Activated CD4-positive, alpha-beta T cell treated with anti-CD3 and anti-CD28 coated beads, Interleukin-2, amount 10 ng/mL, durations not matched to agents 7 days and 5 days (primary cell): ENCODE measurements at regions not wholly inside any gene's neighbourhood (a gene's known extent, or its start where the extent isn't known, plus 50 kb on each side); places are given as distances from the start of the nearest gene placed in this dataset.

ENCODE experiments used
- CTCF ChIA-PET: fragments of 350-600 bp; sonication (Branson Sonifier 250); formaldehyde crosslinking; loops from one replicate; lab custom pipeline; 2021; ENCODE audit warnings: antibody characterized with exemption; lab: Charles Lee
- POLR2A ChIA-PET: fragments of 350-600 bp; sonication (Branson Sonifier 250); formaldehyde crosslinking; loops from one replicate; lab custom pipeline; 2021; ENCODE audit warnings: antibody characterized with exemption; lab: Charles Lee
- DNase-seq: peaks from one replicate; pipeline ENCODE4 v3.0.0-alpha.2; 2020
- H3K27ac Mint-ChIP-seq: one replicate; pipeline ENCODE4 v1.8.0; 2021; ENCODE audit warnings: mild to moderate bottlenecking, moderate library complexity, mixed read lengths
- H3K27me3 Mint-ChIP-seq: one replicate; pipeline ENCODE4 v1.8.0; 2021; ENCODE audit warnings: mixed read lengths
- H3K36me3 Mint-ChIP-seq: one replicate; pipeline ENCODE4 v1.8.0; 2021; ENCODE audit warnings: low read depth, mixed read lengths
- H3K4me1 Mint-ChIP-seq: one replicate; pipeline ENCODE4 v1.8.0; 2021; ENCODE audit warnings: mixed read lengths
- H3K4me3 Mint-ChIP-seq: one replicate; pipeline ENCODE4 v1.8.0; 2021; ENCODE audit warnings: mild to moderate bottlenecking, moderate library complexity, mixed read lengths
- H3K9me3 Mint-ChIP-seq: one replicate; pipeline ENCODE4 v1.8.0; 2021; ENCODE audit warnings: mixed read lengths

GRCh38 chr13:67859904-67860303, 629.8 kb upstream of the PCDH9 start:
- ChIA-PET CTCF (no interaction called here), POLR2A (no interaction called here)
- Mint-ChIP-seq H3K27ac (no peak overlapping the region), H3K4me1 (no peaks in the 10 kb centered on the region), H3K36me3 (no peaks in the 10 kb centered on the region), H3K27me3 (no peaks in the 10 kb centered on the region), H3K4me3 (no peak overlapping the region), H3K9me3 (peaks cover 2% of the 10 kb centered on the region)
- DNase-seq: no peak

- no peak overlapping the region for H3K27ac Mint-ChIP-seq
- DNase-seq: no peak
- POLR2A ChIA-PET: no interaction called here
- H3K4me1 Mint-ChIP-seq: no peaks in the 10 kb centered on the region
- CTCF ChIA-PET: no interaction called here
- H3K27me3 Mint-ChIP-seq: no peaks in the 10 kb centered on the region
- H3K9me3 Mint-ChIP-seq: peaks cover 2% of the 10 kb centered on the region
- no peaks in the 10 kb centered on the region for H3K36me3 Mint-ChIP-seq
- no peak overlapping the region for H3K4me3 Mint-ChIP-seq
These were observed 627.6 kb upstream of the PCDH9 start for GRCh38 chr13:67857581-67858310.

GRCh38 chr13:67856955-67857354, 626.8 kb upstream of the PCDH9 start:
- Mint-ChIP-seq H3K27ac (no peak overlapping the region), H3K9me3 (peaks cover 2% of the 10 kb centered on the region), H3K27me3 (no peaks in the 10 kb centered on the region), H3K4me3 (no peak overlapping the region), H3K36me3 (no peaks in the 10 kb centered on the region), H3K4me1 (no peaks in the 10 kb centered on the region)
- no peak for DNase-seq
- CTCF ChIA-PET: no interaction called here
- POLR2A ChIA-PET: no interaction called here

- Mint-ChIP-seq H3K9me3 (peaks cover 4% of the 10 kb centered on the region), H3K4me1 (no peaks in the 10 kb centered on the region), H3K27me3 (no peaks in the 10 kb centered on the region), H3K36me3 (no peaks in the 10 kb centered on the region), H3K27ac (no peak overlapping the region), H3K4me3 (no peak overlapping the region)
- no peak for DNase-seq
- ChIA-PET CTCF (no interaction called here), POLR2A (no interaction called here)
These were observed 625.7 kb upstream of the PCDH9 start for GRCh38 chr13:67855741-67856238.

- POLR2A ChIA-PET: no interaction called here
- Mint-ChIP-seq H3K27me3 (no peaks in the 10 kb centered on the region), H3K36me3 (no peaks in the 10 kb centered on the region), H3K27ac (no peak overlapping the region), H3K4me3 (no peak overlapping the region), H3K9me3 (peaks cover 9% of the 10 kb centered on the region), H3K4me1 (no peaks in the 10 kb centered on the region)
- DNase-seq: no peak
- CTCF ChIA-PET: no interaction called here
These were observed 624.9 kb upstream of the PCDH9 start for GRCh38 chr13:67854990-67855389.

- Mint-ChIP-seq H3K9me3 (peaks cover 7% of the 10 kb centered on the region), H3K27me3 (no peaks in the 10 kb centered on the region), H3K27ac (no peak overlapping the region), H3K36me3 (no peaks in the 10 kb centered on the region), H3K4me3 (no peak overlapping the region), H3K4me1 (no peaks in the 10 kb centered on the region)
- CTCF ChIA-PET: no interaction called here
- POLR2A ChIA-PET: no interaction called here
- DNase-seq: no peak
These were observed 614.4 kb upstream of the PCDH9 start for GRCh38 chr13:67844574-67844973.

GRCh38 chr13:67841071-67841470, 610.9 kb upstream of the PCDH9 start:
- Mint-ChIP-seq H3K4me3 (no peak overlapping the region), H3K27ac (no peak overlapping the region), H3K27me3 (no peaks in the 10 kb centered on the region), H3K4me1 (no peaks in the 10 kb centered on the region), H3K9me3 (peaks cover 9% of the 10 kb centered on the region), H3K36me3 (no peaks in the 10 kb centered on the region)
- POLR2A ChIA-PET: no interaction called here
- CTCF ChIA-PET: no interaction called here
- DNase-seq: no peak

- H3K27me3 Mint-ChIP-seq: no peaks in the 10 kb centered on the region
- H3K9me3 Mint-ChIP-seq: no peaks in the 10 kb centered on the region
- no peak overlapping the region for H3K4me3 Mint-ChIP-seq
- POLR2A ChIA-PET: no interaction called here
- no peaks in the 10 kb centered on the region for H3K36me3 Mint-ChIP-seq
- no peak overlapping the region for H3K27ac Mint-ChIP-seq
- CTCF ChIA-PET: no interaction called here
- no peaks in the 10 kb centered on the region for H3K4me1 Mint-ChIP-seq
- no peak for DNase-seq
These were observed 603.4 kb upstream of the PCDH9 start for GRCh38 chr13:67833564-67833963.

GRCh38 chr13:67829641-67830040, 599.5 kb upstream of the PCDH9 start:
- ChIA-PET CTCF (no interaction called here), POLR2A (no interaction called here)
- Mint-ChIP-seq H3K4me3 (no peak overlapping the region), H3K9me3 (peaks cover 8% of the 10 kb centered on the region), H3K27me3 (no peaks in the 10 kb centered on the region), H3K27ac (no peak overlapping the region), H3K4me1 (no peaks in the 10 kb centered on the region), H3K36me3 (no peaks in the 10 kb centered on the region)
- no peak for DNase-seq

GRCh38 chr13:67827992-67828391, 597.9 kb upstream of the PCDH9 start:
- ChIA-PET CTCF (no interaction called here), POLR2A (no interaction called here)
- Mint-ChIP-seq H3K27ac (no peak overlapping the region), H3K4me1 (no peaks in the 10 kb centered on the region), H3K9me3 (peaks cover 10% of the 10 kb centered on the region), H3K36me3 (no peaks in the 10 kb centered on the region), H3K27me3 (no peaks in the 10 kb centered on the region), H3K4me3 (no peak overlapping the region)
- no peak for DNase-seq

- H3K4me1 Mint-ChIP-seq: no peaks in the 10 kb centered on the region
- POLR2A ChIA-PET: no interaction called here
- no peak for DNase-seq
- no peaks in the 10 kb centered on the region for H3K27me3 Mint-ChIP-seq
- peaks cover 4% of the 10 kb centered on the region for H3K9me3 Mint-ChIP-seq
- H3K27ac Mint-ChIP-seq: no peak overlapping the region
- H3K36me3 Mint-ChIP-seq: no peaks in the 10 kb centered on the region
- CTCF ChIA-PET: no interaction called here
- no peak overlapping the region for H3K4me3 Mint-ChIP-seq
These were observed 591.5 kb upstream of the PCDH9 start for GRCh38 chr13:67821606-67822005.

GRCh38 chr13:67806796-67807195, 576.7 kb upstream of the PCDH9 start:
- Mint-ChIP-seq H3K4me3 (no peak overlapping the region), H3K27ac (no peak overlapping the region), H3K4me1 (no peaks in the 10 kb centered on the region), H3K9me3 (peaks cover 5% of the 10 kb centered on the region), H3K27me3 (no peaks in the 10 kb centered on the region), H3K36me3 (no peaks in the 10 kb centered on the region)
- POLR2A ChIA-PET: no interaction called here
- CTCF ChIA-PET: interaction anchor here (0.9 kb wide), 1 partner anchor 20 kb away, joined by 4 read pairs; no protein-coding TSS in a partner anchor
- DNase-seq: no peak

- no peaks in the 10 kb centered on the region for H3K27me3 Mint-ChIP-seq
- no peak for DNase-seq
- H3K4me1 Mint-ChIP-seq: no peaks in the 10 kb centered on the region
- POLR2A ChIA-PET: no interaction called here
- CTCF ChIA-PET: no interaction called here
- no peaks in the 10 kb centered on the region for H3K36me3 Mint-ChIP-seq
- peaks cover 10% of the 10 kb centered on the region for H3K9me3 Mint-ChIP-seq
- no peak overlapping the region for H3K27ac Mint-ChIP-seq
- no peak overlapping the region for H3K4me3 Mint-ChIP-seq
These were observed 573.0 kb upstream of the PCDH9 start for GRCh38 chr13:67803118-67803517.

GRCh38 chr13:67792151-67792676, 562.1 kb upstream of the PCDH9 start:
- CTCF ChIA-PET: no interaction called here
- no peaks in the 10 kb centered on the region for H3K4me1 Mint-ChIP-seq
- no peak for DNase-seq
- POLR2A ChIA-PET: no interaction called here
- H3K9me3 Mint-ChIP-seq: no peaks in the 10 kb centered on the region
- H3K27me3 Mint-ChIP-seq: no peaks in the 10 kb centered on the region
- H3K36me3 Mint-ChIP-seq: no peaks in the 10 kb centered on the region
- H3K4me3 Mint-ChIP-seq: no peak overlapping the region
- H3K27ac Mint-ChIP-seq: no peak overlapping the region
